DND-41 (cell line): ENCODE measurements at regions not wholly inside any gene's neighbourhood (a gene's known extent, or its start where the extent isn't known, plus 50 kb on each side); places are given as distances from the start of the nearest gene placed in this dataset.

Experiments
- ATAC-seq: fragments of 200-7000 bp; cut with Tn5 transposase; 3 replicates; pipeline ENCODE4 v1.9.1; 2021; ENCODE audit warnings: low read depth; ENCODE audit not compliant: insufficient read depth
- DNase-seq: peaks from one replicate; pipeline ENCODE4 v3.0.0-alpha.2; 2020
- H2AFZ ChIP-seq: 2 replicates; pipeline ENCODE4 v1.6.0; 2012; ENCODE audit warnings: low read depth, low read length
- H3K27ac ChIP-seq: 2 replicates; pipeline ENCODE4 v1.5.1; 2012; ENCODE audit warnings: low read length, inconsistent platforms
- H3K27me3 ChIP-seq: fragments of 200-600 bp; sonication (generic); 2 replicates; pipeline ENCODE4 v1.6.0; 2012; ENCODE audit warnings: low read length, mild to moderate bottlenecking, inconsistent platforms; ENCODE audit not compliant: insufficient read depth, poor library complexity
- H3K36me3 ChIP-seq: 2 replicates; pipeline ENCODE4 v1.5.1; 2012; ENCODE audit warnings: low read length, inconsistent platforms; ENCODE audit not compliant: insufficient read depth
- H3K4me1 ChIP-seq: 2 replicates; pipeline ENCODE4 v1.5.1; 2012; ENCODE audit warnings: mild to moderate bottlenecking, low read length; ENCODE audit not compliant: insufficient read depth
- H3K4me2 ChIP-seq: 2 replicates; pipeline ENCODE4 v1.6.0; 2012; ENCODE audit warnings: mild to moderate bottlenecking, moderate library complexity, low read length, inconsistent platforms; ENCODE audit not compliant: insufficient read depth
- H3K4me3 ChIP-seq, 2 experiments: fragments of 200-600 bp in 1 of 2; shearing (Covaris generic) in 1 of 2; 2 replicates each; pipeline ENCODE4 v1.5.1; 2012 to 2016; ENCODE audit warnings: inconsistent platforms in 2 of 2, low read length in 2 of 2, mild to moderate bottlenecking in 2 of 2, low read depth in 1 of 2, moderate library complexity in 1 of 2
- H3K79me2 ChIP-seq: 2 replicates; pipeline ENCODE4 v1.6.0; 2012; ENCODE audit warnings: low read length, inconsistent platforms; ENCODE audit not compliant: insufficient read depth
- H3K9ac ChIP-seq: 2 replicates; pipeline ENCODE4 v1.6.0; 2012; ENCODE audit warnings: low read depth, mild to moderate bottlenecking, inconsistent platforms, low read length, moderate library complexity
- H3K9me3 ChIP-seq: 2 replicates; pipeline ENCODE4 v1.5.1; 2012; ENCODE audit warnings: low read length, moderate library complexity, mild to moderate bottlenecking, inconsistent platforms; ENCODE audit not compliant: insufficient read depth, severe bottlenecking
- H4K20me1 ChIP-seq: 2 replicates; pipeline ENCODE4 v1.6.0; 2012; ENCODE audit warnings: low read length; ENCODE audit not compliant: insufficient read depth
- CTCF ChIP-seq: IDR thresholded peaks from 2 replicates; pipeline ENCODE4 v1.5.1; 2012; ENCODE audit warnings: borderline replicate concordance, low read length, moderate library complexity, mild to moderate bottlenecking; ENCODE audit not compliant: poor library complexity, severe bottlenecking; ENCODE audit errors: extremely low read depth
- EZH2 ChIP-seq: IDR thresholded peaks from 3 replicates; pipeline ENCODE4 v1.6.1; 2012; ENCODE audit warnings: borderline replicate concordance, low read depth, mild to moderate bottlenecking, moderate library complexity, low read length, inconsistent platforms; ENCODE audit not compliant: severe bottlenecking

GRCh38 chr6:111978532-111979149, 75.3 kb upstream of the CCN6 start:
- Histone ChIP-seq H3K9ac (no peak overlapping the region), H3K4me3 (no peak overlapping the region), H3K9me3 (no peaks in the 10 kb centered on the region), H3K79me2 (no peaks in the 10 kb centered on the region), H3K4me1 (no peaks in the 10 kb centered on the region), H3K27ac (no peak overlapping the region), H4K20me1 (no peaks in the 10 kb centered on the region), H3K36me3 (no peaks in the 10 kb centered on the region), H2AFZ (no peak overlapping the region), H3K4me2 (no peak overlapping the region), H3K27me3 (no peaks in the 10 kb centered on the region)
- ATAC-seq, result no peak
- TF ChIP-seq CTCF (no peak), EZH2 (no peak)
- DNase-seq, result no peak

- no peak overlapping the region for H2AFZ ChIP-seq
- ATAC-seq (no peak), DNase-seq (no peak)
- no peak overlapping the region for H3K9ac ChIP-seq
- H3K9me3 ChIP-seq, result no peaks in the 10 kb centered on the region
- no peak overlapping the region for H3K4me2 ChIP-seq
- H3K36me3 ChIP-seq, result no peaks in the 10 kb centered on the region
- H3K27ac ChIP-seq, result no peak overlapping the region
- no peaks in the 10 kb centered on the region for H3K79me2 ChIP-seq
- H4K20me1 ChIP-seq, result no peaks in the 10 kb centered on the region
- TF ChIP-seq CTCF, result no peak
- no peak for TF ChIP-seq EZH2
- H3K4me3 ChIP-seq, result no peak overlapping the region
- no peaks in the 10 kb centered on the region for H3K4me1 ChIP-seq
- H3K27me3 ChIP-seq, result no peaks in the 10 kb centered on the region
Measured at GRCh38 chr6:111979633-111980032, 74.3 kb upstream of the CCN6 start.

GRCh38 chr6:111980143-111980542, 73.8 kb upstream of the CCN6 start:
- Histone ChIP-seq H3K4me2 (no peak overlapping the region), H3K4me1 (peaks cover 3% of the 10 kb centered on the region; the same call in 1 of the 2 replicates), H3K9ac (no peak overlapping the region), H3K36me3 (no peaks in the 10 kb centered on the region), H3K79me2 (no peaks in the 10 kb centered on the region), H4K20me1 (no peaks in the 10 kb centered on the region), H3K4me3 (no peak overlapping the region), H3K27me3 (no peaks in the 10 kb centered on the region), H3K27ac (no peak overlapping the region), H3K9me3 (no peaks in the 10 kb centered on the region), H2AFZ (no peak overlapping the region)
- no peak for ATAC-seq
- no peak for DNase-seq
- TF ChIP-seq CTCF (no peak), EZH2 (no peak)
